Muscle layer of duodenum (tissue), 2 donors: ENCODE measurements at regions not wholly inside any gene's neighbourhood (a gene's known extent, or its start where the extent isn't known, plus 50 kb on each side); places are given as distances from the start of the nearest gene placed in this dataset.

ENCODE experiments used
- H3K27ac ChIP-seq: one replicate; pipeline ENCODE4 v1.7.0; 2013; ENCODE audit warnings: mild to moderate bottlenecking, low read length
- H3K27me3 ChIP-seq: one replicate; pipeline ENCODE4 v1.7.0; 2013; ENCODE audit warnings: low read depth, mild to moderate bottlenecking, control low read depth, low read length
- H3K36me3 ChIP-seq, 2 donors: one replicate each; pipeline ENCODE4 v1.7.0; 2013; ENCODE audit warnings: low read length in 2 of 2, control low read depth in 1 of 2, mild to moderate bottlenecking in 1 of 2; ENCODE audit not compliant: insufficient read depth in 2 of 2, control insufficient read depth in 1 of 2
- H3K4me1 ChIP-seq, 2 donors: one replicate each; pipeline ENCODE4 v1.7.0; 2013; ENCODE audit warnings: low read length in 2 of 2, mild to moderate bottlenecking in 2 of 2, control low read depth in 1 of 2, moderate library complexity in 1 of 2; ENCODE audit not compliant: insufficient read depth in 2 of 2, control insufficient read depth in 1 of 2
- H3K4me3 ChIP-seq, 2 donors: one replicate each; pipeline ENCODE4 v1.7.0; 2013; ENCODE audit warnings: low read length in 2 of 2, low read depth in 1 of 2, mild to moderate bottlenecking in 1 of 2
- H3K9me3 ChIP-seq, 2 donors: one replicate each; pipeline ENCODE4 v1.7.0; 2013; ENCODE audit warnings: low read length in 2 of 2, control low read depth in 1 of 2, mild to moderate bottlenecking in 1 of 2; ENCODE audit not compliant: control insufficient read depth in 1 of 2
- donor health status: healthy.

- Histone ChIP-seq H3K27ac (no peak overlapping the region), H3K4me1 (no peaks in the 10 kb centered on the region), H3K27me3 (no peaks in the 10 kb centered on the region), H3K36me3 (no peaks in the 10 kb centered on the region), H3K4me3 (no peak overlapping the region), H3K9me3 (no peaks in the 10 kb centered on the region)
These were observed 112.0 kb upstream of the E2F8 start for GRCh38 chr11:19352771-19353160.

DNA sequence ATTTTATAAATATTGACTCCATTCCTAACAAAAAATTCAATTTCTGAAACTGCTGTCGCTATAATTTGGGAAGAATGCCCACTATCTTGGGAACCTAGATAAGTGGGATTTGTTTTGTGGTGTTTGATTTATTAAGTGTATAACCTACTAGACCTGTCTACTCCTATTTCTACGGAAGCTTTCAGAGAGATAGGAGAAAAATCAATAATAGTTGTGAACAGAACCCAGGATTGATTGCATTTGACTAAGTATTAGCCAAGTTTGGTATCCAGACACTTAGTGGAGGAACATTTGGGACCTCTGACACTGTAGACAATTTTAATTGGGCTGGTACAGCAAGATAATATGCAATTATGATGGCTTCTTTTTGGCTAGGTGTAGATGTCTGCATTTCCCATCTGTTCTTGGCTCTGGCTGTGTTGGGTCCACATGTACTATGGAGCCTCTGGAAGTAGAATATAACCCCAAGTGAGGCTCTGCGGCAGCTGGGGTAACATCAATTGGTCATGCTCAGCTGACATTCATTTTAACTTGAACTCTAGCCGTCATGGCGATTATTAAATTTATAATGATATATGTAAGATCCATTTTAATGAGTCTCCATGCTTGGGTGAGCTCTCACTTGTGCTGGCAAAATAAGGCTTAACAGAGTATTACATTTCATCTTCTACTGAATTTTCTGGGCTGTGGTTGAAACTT, 111.5 kb upstream of the E2F8 start:
- Histone ChIP-seq H3K27ac (no peak overlapping the region), H3K27me3 (peaks cover 4% of the 10 kb centered on the region)

DNA sequence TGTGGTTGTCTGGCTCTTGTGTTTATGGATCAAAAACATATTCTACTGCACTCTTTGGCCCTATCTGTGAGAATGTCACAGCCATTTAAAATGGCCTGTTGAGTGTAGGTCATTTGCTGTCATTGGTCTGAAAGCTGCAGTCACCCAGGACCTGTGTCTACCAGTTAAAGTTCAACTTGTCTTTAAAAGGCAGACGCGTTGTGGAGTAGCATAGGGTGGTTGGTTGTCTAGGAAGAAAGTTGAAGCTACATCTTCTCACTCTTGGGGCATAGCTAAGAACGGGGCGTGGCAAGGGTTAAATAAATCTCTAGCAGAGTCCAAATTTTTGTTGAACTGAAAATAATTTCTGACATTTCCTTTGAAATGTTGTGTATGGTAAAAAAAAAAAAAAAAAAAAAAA, 110.7 kb upstream of the E2F8 start:
- H3K27me3 ChIP-seq, result peaks cover 12% of the 10 kb centered on the region
- H3K4me1 ChIP-seq, result peaks cover 0 to 4% of the 10 kb centered on the region in 2 donors
- H3K36me3 ChIP-seq, result no peaks in the 10 kb centered on the region
- no peak overlapping the region for H3K27ac ChIP-seq
- H3K4me3 ChIP-seq, result no peak overlapping the region
- H3K9me3 ChIP-seq, result no peaks in the 10 kb centered on the region

More for the DNA sequence above, 111.5 kb upstream of the E2F8 start:
- no peaks in the 10 kb centered on the region for H3K36me3 ChIP-seq
- H3K9me3 ChIP-seq, result no peaks in the 10 kb centered on the region
- no peaks in the 10 kb centered on the region for H3K4me1 ChIP-seq
- H3K4me3 ChIP-seq, result no peak overlapping the region

GRCh38 chr11:19350160-19350559, 109.4 kb upstream of the E2F8 start:
- H3K27ac ChIP-seq, result no peak overlapping the region
- H3K4me1 ChIP-seq, result peaks cover 0 to 17% of the 10 kb centered on the region in 2 donors
- no peaks in the 10 kb centered on the region for H3K36me3 ChIP-seq
- H3K27me3 ChIP-seq, result peaks cover 25% of the 10 kb centered on the region
- no peaks in the 10 kb centered on the region for H3K9me3 ChIP-seq
- H3K4me3 ChIP-seq, result no peak overlapping the region

- H3K27ac ChIP-seq, result no peak overlapping the region
- no peaks in the 10 kb centered on the region for H3K9me3 ChIP-seq
- H3K27me3 ChIP-seq, result peaks cover 31% of the 10 kb centered on the region
- H3K36me3 ChIP-seq, result no peaks in the 10 kb centered on the region
- peaks cover 0 to 21% of the 10 kb centered on the region in 2 donors for H3K4me1 ChIP-seq
- no peak overlapping the region for H3K4me3 ChIP-seq
These were observed 108.7 kb upstream of the E2F8 start for GRCh38 chr11:19349340-19350025.

DNA sequence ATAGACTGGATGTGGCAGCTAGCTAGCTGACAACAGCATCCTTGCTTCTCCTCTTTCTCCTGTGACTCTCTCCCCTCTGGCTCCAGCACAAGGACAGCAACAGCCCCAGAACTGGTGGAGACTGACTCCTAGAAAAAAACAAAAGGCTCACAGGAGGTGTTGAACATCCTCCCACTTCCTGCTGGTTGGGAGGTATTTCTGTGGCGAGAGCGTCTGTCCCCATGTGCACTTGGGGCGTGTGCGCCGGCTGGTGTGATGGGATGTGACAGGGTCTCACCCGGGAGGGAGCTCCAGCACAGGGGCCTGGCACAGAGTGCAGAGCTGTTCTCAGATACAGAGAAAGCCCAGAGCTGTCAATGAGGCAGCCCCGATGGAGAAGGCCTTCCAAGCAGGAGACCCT, 107.2 kb upstream of the E2F8 start:
- H3K36me3 ChIP-seq, result no peaks in the 10 kb centered on the region
- H3K4me3 ChIP-seq, result no peak overlapping the region
- H3K27ac ChIP-seq, result no peak overlapping the region
- peaks cover 40% of the 10 kb centered on the region for H3K27me3 ChIP-seq
- no peaks in the 10 kb centered on the region for H3K9me3 ChIP-seq
- H3K4me1 ChIP-seq, result peaks cover 0 to 21% of the 10 kb centered on the region in 2 donors

- peak overlapping the region; percentile 54 to 57 for H3K4me3 ChIP-seq
- H3K27me3 ChIP-seq, result peaks cover 40% of the 10 kb centered on the region
- H3K36me3 ChIP-seq, result no peaks in the 10 kb centered on the region
- peaks cover 0 to 21% of the 10 kb centered on the region in 2 donors for H3K4me1 ChIP-seq
- H3K27ac ChIP-seq, result no peak overlapping the region
- no peaks in the 10 kb centered on the region for H3K9me3 ChIP-seq
These were observed 105.3 kb upstream of the E2F8 start for GRCh38 chr11:19345848-19346681.

GRCh38 chr11:19345519-19345847, 104.7 kb upstream of the E2F8 start:
- Histone ChIP-seq H3K4me3 (peak overlapping the region; percentile 54 to 57), H3K27ac (no peak overlapping the region), H3K27me3 (peaks cover 40% of the 10 kb centered on the region), H3K36me3 (no peaks in the 10 kb centered on the region), H3K4me1 (peaks cover 0 to 21% of the 10 kb centered on the region in 2 donors), H3K9me3 (no peaks in the 10 kb centered on the region)

GRCh38 chr11:19344661-19345518, 104.1 kb upstream of the E2F8 start:
- H3K36me3 ChIP-seq, result no peaks in the 10 kb centered on the region
- no peak overlapping the region for H3K27ac ChIP-seq
- H3K4me1 ChIP-seq, result peaks cover 0 to 21% of the 10 kb centered on the region in 2 donors
- peak overlapping the region in 1 of 2 donors; percentile 54 for H3K4me3 ChIP-seq
- H3K27me3 ChIP-seq, result peaks cover 40% of the 10 kb centered on the region
- H3K9me3 ChIP-seq, result no peaks in the 10 kb centered on the region

DNA sequence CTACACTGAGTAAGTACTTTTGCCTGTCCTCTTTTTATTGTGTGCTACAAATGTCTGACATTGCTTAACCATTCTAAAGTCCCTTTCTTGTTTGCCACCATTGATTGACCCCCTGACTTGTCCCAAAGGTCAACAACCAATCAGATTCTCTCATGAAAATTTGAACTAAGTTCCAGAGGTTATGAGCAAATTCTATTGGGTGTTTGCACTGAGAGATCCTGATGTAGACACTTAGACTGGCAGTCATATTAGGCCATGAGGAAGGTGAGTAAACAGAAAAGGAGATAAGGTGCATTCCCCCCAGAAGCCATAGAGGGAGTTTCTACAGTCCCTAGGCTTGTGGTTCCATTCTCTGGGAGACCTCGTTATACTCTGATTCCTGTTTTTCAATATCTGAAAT, 101.3 kb upstream of the E2F8 start:
- Histone ChIP-seq H3K9me3 (no peaks in the 10 kb centered on the region), H3K36me3 (no peaks in the 10 kb centered on the region), H3K4me3 (no peak overlapping the region), H3K4me1 (peaks cover 0 to 21% of the 10 kb centered on the region in 2 donors), H3K27ac (no peak overlapping the region), H3K27me3 (peaks cover 34% of the 10 kb centered on the region)
